Fibroblast of pulmonary artery (primary cell): ENCODE measurements at regions not wholly inside any gene's neighbourhood (a gene's known extent, or its start where the extent isn't known, plus 50 kb on each side); places are given as distances from the start of the nearest gene placed in this dataset.

Experiments used
- DNase-seq: peaks from one replicate; pipeline ENCODE4 v3.0.0-alpha.2; 2010; ENCODE audit warnings: low read depth
- H3K4me3 ChIP-seq: replicated peaks from 2 replicates; pipeline ENCODE4 v1.5.1; 2011; ENCODE audit warnings: low read depth, mild to moderate bottlenecking, control low read depth, low read length, moderate library complexity
- TF ChIP-seq, protein P1 (sequence below): IDR thresholded peaks from 2 replicates; pipeline ENCODE4 v1.5.1; 2011; ENCODE audit warnings: mild to moderate bottlenecking, control low read depth, low read length, inconsistent platforms; ENCODE audit errors: missing control alignments

DNA sequence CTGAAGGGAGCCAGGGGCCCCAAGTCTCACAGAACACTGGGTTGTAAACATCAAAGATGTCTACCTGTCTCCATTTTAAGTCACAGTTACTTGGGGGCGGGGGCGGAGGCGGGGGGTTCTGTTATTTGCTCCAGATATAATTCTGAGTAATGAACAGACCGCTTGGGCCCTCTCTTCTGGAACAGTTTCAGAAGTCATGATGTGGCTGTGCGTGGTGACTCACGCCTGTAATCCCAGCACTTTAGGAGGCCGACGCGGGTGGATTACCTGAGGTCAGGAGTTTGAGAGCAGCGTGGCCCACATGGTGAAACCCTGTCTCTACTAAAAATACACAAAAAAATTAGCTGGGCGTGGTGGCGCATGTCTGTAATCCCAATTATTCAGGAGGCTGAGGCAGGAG lies 157.9 kb upstream of the APCDD1 start:
- no peak for DNase-seq
- TF ChIP-seq, protein P1, sequence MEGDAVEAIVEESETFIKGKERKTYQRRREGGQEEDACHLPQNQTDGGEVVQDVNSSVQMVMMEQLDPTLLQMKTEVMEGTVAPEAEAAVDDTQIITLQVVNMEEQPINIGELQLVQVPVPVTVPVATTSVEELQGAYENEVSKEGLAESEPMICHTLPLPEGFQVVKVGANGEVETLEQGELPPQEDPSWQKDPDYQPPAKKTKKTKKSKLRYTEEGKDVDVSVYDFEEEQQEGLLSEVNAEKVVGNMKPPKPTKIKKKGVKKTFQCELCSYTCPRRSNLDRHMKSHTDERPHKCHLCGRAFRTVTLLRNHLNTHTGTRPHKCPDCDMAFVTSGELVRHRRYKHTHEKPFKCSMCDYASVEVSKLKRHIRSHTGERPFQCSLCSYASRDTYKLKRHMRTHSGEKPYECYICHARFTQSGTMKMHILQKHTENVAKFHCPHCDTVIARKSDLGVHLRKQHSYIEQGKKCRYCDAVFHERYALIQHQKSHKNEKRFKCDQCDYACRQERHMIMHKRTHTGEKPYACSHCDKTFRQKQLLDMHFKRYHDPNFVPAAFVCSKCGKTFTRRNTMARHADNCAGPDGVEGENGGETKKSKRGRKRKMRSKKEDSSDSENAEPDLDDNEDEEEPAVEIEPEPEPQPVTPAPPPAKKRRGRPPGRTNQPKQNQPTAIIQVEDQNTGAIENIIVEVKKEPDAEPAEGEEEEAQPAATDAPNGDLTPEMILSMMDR, result no peak
- no peak overlapping the region for H3K4me3 ChIP-seq

DNA sequence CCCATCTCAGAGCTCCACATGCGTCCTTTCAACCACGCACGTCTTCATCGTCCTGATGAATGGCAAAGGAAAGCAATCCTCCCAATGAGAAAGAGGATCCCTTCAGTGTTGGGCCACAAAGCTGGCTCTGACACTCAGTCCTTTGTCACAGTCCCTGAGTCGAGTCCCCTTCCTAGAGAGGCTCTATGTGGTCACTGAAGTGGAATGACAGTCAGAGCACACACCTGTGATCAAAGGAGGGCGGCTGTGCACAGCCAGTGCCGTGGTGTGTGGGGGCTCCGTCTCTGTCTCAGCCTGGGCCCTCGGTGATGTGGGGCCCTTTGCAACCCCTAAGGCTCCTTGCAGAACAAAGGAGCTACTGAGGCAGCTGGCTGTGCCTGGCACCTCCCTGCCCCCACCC lies 157.3 kb upstream of the APCDD1 start:
- TF ChIP-seq, protein P1, result no peak
- H3K4me3 ChIP-seq, result no peak overlapping the region

DNA sequence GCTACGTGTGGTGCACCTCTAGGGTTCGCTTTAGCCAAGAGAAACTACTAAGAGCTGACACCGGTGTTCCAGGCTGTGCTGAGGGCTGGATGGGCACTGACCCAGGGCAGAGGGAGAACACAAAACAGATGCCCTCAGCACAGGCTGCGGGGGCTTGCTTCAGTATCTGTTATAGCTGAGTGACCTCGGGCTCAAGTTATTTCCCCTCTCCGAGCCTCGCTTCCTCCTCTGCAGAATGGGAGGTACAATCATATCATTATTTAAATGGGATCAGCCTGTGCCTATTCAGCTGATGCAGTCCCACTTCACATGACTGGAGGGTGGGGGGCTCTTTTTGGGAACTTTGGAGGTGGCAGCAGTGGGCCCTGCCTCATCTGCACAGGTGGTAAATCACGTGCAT lies 156.1 kb upstream of the APCDD1 start:
- no peak for DNase-seq

More for the DNA sequence above, 157.3 kb upstream of the APCDD1 start:
- DNase-seq, result no peak

DNA sequence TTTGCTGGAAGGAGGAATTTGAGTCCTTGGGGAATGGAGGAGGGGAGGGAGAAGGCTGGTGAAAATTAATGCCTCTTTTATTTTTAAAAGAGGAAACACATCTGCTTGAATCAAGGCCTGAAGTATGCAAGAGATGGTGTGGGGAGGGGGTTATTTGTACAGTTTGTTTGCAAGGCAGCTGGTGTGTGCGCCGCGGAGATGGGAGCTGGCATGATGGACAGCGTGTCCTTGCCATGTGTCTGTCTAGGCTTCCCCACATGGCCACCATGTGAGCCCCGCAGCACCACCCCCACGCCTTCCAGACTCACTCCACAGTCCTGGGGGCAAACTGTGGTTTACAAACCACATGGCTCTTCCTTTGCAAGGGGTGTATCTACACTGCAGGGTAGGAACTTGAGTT lies 154.8 kb upstream of the APCDD1 start:
- TF ChIP-seq, protein P1, result no peak
- no peak overlapping the region for H3K4me3 ChIP-seq
- DNase-seq, result no peak

More for the DNA sequence above, 156.1 kb upstream of the APCDD1 start:
- no peak overlapping the region for H3K4me3 ChIP-seq
- TF ChIP-seq, protein P1, result no peak

DNA sequence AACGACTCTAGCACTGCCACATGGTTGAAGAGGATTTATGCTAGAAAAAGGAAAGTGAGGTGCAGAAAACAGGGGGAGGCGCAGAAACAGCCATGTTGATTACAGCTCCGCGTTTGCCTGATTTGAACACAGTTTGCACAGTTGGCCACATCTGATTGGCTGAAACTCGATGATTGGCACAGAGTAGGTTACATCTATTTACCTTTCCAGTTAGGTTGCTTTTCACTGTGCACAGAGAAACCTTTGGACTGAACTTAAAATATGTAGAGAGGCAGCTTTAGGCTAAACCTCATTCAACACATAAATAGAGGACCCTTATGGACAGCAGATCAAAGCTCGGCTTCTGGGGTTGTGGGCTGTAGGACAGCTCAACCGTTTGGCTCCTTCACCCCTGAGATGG lies 153.7 kb upstream of the APCDD1 start:
- DNase-seq, result no peak
- TF ChIP-seq, protein P1, result no peak
- no peak overlapping the region for H3K4me3 ChIP-seq

DNA sequence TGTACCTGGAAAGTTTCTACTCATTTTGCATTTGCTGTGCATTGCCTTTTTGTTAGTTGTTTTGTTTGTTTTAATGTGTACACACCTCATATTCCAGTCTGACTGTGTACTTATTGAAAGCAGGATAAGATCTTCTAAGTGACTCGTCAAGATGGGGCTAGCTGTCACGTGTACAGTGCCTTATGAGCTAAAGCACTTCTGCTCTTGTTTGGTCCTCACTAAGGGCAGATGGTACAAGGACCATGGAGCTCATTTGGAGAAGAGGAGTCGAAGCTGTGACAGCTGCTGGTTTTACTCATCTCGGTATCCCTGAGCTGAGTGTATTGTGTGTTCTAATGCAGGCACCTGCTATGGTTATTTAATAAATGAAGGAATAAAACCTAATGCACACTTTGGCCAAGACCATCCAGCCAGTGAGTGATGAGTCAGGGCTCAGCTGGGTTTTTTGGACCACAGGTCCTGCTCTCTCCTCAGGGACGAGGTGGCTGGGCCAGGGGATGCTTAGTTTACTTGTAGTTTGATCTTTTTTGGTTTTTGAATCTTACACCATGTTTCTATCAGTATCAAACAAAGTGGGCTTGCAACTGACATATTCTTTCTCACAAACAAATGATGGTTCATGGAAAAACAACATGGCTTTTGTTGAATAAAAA lies 152.5 kb upstream of the APCDD1 start:
- no peak for DNase-seq
- no peak overlapping the region for H3K4me3 ChIP-seq
- TF ChIP-seq, protein P1, result no peak

DNA sequence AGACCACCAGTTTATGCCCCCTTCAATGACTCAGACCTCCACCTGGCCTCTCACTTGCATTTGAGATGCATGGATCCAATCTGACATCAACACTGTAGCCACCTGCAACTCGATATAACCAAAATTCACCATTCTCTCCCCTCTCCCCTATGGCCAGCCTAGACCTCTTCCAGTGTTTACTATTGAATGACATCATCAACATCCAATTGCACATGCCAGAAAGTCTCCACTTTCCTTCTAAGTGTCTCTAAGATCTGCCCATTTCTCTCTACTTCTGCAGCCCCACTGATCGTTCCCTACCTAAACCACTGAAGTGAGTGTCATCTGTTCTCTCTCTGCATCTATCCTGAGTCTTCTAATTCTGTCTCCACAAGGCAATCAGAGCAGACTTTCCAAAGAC lies 151.3 kb upstream of the APCDD1 start:
- no peak for DNase-seq
- TF ChIP-seq, protein P1, result no peak
- no peak overlapping the region for H3K4me3 ChIP-seq
